ENCODE measurements at regions not wholly inside any gene's neighbourhood (a gene's known extent, or its start where the extent isn't known, plus 50 kb on each side); places are given as distances from the start of the nearest gene placed in this dataset.

- TF ChIP-seq CTCF (IDR thresholded peaks at IDR 0.05; ENCODE audit: poor library complexity) (no peak), EZH2 (IDR thresholded peaks at IDR 0.05; ENCODE audit: borderline replicate concordance) (no peak), EZH2phosphoT487 (IDR thresholded peaks at IDR 0.05; ENCODE audit: low read depth, severe bottlenecking, unreplicated experiment) (no peak)
Measured at GRCh38 chr6:28808383-28808782, 115.4 kb downstream of the TRIM27 start.

Data from hepatocyte (in vitro differentiated cells).